Testis (tissue), 2 donors: ENCODE measurements at regions not wholly inside any gene's neighbourhood (a gene's known extent, or its start where the extent isn't known, plus 50 kb on each side); places are given as distances from the start of the nearest gene placed in this dataset.

Experiments used
- POLR2A ChIP-seq: fragments of 450-650 bp; IDR thresholded peaks from one replicate; pipeline ENCODE4 v1.6.1; 2017; ENCODE audit warnings: antibody characterized with exemption, mild to moderate bottlenecking, moderate library complexity
- TF ChIP-seq, protein P1 (sequence below), 3 experiments: fragments of 450-650 bp in 2 of 3; fragments of 200-600 bp in 1 of 3; sonication (generic) in 1 of 3; IDR thresholded peaks; one replicate each; pipeline ENCODE4 v1.5.1; 2016 to 2019; ENCODE audit warnings: antibody characterized with exemption in 3 of 3, mild to moderate bottlenecking in 2 of 3, moderate library complexity in 1 of 3

GRCh38 chr5:165104611-165105010, 1599.2 kb downstream of the MAT2B start:
- TF ChIP-seq, protein P1, sequence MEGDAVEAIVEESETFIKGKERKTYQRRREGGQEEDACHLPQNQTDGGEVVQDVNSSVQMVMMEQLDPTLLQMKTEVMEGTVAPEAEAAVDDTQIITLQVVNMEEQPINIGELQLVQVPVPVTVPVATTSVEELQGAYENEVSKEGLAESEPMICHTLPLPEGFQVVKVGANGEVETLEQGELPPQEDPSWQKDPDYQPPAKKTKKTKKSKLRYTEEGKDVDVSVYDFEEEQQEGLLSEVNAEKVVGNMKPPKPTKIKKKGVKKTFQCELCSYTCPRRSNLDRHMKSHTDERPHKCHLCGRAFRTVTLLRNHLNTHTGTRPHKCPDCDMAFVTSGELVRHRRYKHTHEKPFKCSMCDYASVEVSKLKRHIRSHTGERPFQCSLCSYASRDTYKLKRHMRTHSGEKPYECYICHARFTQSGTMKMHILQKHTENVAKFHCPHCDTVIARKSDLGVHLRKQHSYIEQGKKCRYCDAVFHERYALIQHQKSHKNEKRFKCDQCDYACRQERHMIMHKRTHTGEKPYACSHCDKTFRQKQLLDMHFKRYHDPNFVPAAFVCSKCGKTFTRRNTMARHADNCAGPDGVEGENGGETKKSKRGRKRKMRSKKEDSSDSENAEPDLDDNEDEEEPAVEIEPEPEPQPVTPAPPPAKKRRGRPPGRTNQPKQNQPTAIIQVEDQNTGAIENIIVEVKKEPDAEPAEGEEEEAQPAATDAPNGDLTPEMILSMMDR (IDR thresholded peaks at IDR 0.05): no peak
- TF ChIP-seq POLR2A: no peak
